ENCODE measurements at regions not wholly inside any gene's neighbourhood (a gene's known extent, or its start where the extent isn't known, plus 50 kb on each side); places are given as distances from the start of the nearest gene placed in this dataset.

GRCh38 chr3:43866529-43867353 lies 176.0 kb downstream of the ABHD5 start:
- DNase-seq (ENCODE audit: low read depth in 2 of 2), result no peak

DNA sequence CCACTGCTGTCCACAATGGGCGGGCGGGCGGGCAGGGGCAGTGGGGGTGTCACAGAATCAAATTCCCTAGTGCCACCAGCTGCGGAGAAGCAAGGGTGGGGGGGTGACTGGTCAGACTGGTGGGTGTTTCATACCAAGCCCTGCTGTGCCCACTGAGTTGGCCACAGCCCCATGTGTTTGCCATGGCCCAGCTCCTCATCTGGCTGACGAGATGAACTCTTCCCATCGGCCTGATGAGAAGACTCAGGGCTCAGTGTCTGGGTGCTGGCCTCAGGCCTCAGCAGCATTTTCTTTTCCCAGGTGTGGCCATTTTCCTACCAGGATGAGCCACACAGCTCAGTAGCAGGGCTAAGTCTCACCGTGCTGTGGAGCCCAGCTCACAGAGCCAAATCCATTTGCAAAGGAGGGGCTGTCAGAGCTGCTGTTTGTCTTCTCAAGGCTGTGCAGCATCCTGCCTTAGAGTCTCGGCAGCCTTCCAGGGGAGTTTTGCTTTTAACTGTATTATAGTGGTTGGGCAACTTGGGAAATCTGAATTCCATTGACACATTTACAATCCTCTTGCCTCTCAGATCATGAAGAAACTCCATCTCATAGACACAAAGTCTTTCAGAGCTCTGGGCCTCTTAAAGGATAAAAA lies 176.8 kb downstream of the ABHD5 start:
- DNase-seq (ENCODE audit: low read depth in 2 of 2), result no peak

DNA sequence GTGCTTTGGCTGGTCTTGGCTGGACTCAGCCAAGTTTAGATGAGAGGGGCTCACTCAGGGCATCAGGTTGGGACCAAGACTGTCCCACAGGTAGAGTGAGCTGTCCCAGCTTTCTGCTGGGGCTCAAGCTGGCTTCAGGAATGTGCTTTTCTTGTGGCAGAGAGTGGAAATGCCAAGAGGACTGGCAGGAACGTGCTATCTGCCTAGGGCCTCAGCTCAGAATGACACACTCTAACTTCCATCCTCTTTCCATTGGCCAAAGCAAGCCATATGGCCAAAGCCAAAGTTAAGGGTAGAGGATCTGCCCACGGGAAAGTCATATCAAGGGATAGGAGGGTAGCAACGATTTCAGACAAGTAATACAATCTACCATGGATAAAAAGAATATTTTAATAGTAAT lies 178.8 kb downstream of the ABHD5 start:
- no peak for DNase-seq (ENCODE audit: low read depth in 2 of 2)

- DNase-seq (ENCODE audit: low read depth in 2 of 2), result no peak
These were observed 179.4 kb downstream of the ABHD5 start for GRCh38 chr3:43870120-43870519.

DNA sequence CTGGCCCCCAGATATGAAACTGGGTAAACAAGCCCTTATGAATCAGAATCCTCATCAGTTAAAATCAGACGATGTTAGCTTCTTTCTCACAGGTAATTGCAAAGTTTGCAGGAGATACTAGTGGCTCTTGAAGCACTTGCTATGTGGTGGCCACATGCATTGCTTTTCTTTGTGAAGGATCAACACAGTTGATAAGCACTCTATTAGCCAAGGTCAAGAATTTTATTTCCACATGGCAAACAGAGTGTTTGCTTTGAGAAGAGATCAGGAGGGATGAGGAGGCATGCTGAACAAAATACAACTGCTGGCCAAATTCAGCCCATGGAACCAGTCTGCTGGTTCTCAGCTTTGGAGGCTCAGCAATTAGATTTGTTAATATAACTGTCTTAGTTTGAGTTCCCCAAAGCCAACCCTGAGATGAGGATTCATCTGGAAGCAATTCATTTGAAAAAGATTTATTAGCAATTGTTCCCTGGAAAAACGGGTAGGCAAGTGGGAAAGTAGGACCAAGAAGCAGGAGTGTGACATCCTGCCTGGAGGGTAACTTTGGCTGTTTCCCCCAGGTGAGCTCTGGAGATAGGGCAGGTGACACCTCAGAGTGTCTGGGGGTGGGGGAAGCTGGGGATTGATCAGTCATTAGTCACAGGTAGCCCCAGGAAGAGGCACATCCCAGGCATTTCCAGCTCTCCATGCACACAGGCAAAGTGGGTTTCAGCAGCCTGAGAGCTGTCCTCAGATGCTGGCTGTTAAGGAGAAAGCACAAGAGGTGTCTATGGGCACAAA lies 180.3 kb downstream of the ABHD5 start:
- no peak for DNase-seq (ENCODE audit: low read depth in 2 of 2)

- DNase-seq (ENCODE audit: low read depth in 2 of 2), result no peak
These were observed 181.0 kb downstream of the ABHD5 start for GRCh38 chr3:43871627-43872245.

GRCh38 chr3:43872301-43872700 lies 181.6 kb downstream of the ABHD5 start:
- DNase-seq (ENCODE audit: low read depth in 2 of 2), result no peak

DNA sequence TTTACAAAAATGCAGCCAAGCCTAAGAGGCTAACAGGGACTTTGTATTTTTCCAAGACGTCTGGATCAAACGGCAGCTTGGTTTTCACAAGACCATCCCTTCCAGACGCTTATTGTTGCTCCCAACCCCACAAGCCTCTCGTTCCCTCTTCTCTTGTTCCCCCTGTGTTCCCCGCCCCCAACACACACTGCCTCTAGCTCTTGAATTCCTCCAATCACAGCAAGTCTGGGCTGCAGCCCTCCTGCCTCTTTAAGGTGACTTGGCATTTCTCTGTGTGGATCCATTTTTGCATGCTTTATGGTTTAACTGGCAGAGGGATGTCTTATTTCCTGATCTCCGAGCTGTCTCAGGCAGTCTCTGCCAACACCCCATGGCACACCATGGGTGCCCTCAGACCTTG lies 182.2 kb downstream of the ABHD5 start:
- DNase-seq (ENCODE audit: low read depth in 2 of 2), result no peak

DNA sequence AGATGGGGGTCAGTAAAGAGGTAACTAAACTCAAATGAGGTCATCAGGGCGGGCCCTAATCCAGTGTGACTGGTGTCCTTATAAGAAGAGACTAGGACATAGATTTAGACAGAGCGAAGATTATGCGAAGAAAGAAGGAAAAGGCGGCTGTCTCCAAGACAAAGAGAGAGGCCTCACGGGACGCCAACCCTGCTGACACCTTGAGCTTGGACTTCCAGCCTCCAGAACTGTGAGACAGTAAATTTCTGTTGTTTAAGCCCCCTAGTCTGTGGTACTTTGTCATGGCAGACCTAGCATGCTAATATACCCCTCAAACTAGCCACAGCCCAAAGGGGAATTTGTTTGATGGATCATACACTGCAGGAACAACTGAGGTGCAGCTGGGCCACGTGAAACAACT lies 183.0 kb downstream of the ABHD5 start:
- no peak for DNase-seq (ENCODE audit: low read depth in 2 of 2)

DNA sequence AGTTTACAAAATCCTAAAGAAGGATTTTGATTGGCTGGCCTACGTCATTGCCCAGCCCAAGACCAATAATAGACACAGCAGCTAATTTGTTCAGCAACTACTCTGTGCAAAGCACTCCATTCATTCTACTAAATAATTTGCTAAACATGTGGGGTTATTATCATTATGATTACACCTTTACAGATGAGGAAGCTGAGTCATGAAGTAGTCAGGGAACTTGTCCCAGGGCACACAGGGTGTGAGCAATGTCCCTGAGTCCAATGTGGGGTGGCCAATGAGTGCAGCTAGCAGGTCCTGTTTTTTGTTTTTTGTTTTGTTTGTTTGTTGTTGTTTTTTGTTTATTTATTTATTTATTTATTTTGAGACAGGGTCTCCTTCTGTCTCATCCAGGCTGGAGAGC lies 183.6 kb downstream of the ABHD5 start:
- DNase-seq (ENCODE audit: low read depth in 2 of 2), result no peak

GRCh38 chr3:43874731-43875130 lies 184.0 kb downstream of the ABHD5 start:
- no peak for DNase-seq (ENCODE audit: low read depth in 2 of 2)

- no peak for DNase-seq (ENCODE audit: low read depth in 2 of 2)
These were observed 185.9 kb downstream of the ABHD5 start for GRCh38 chr3:43876648-43877047.

GRCh38 chr3:43879166-43879565 lies 188.4 kb downstream of the ABHD5 start:
- no peak for DNase-seq (ENCODE audit: low read depth in 2 of 2)

DNA sequence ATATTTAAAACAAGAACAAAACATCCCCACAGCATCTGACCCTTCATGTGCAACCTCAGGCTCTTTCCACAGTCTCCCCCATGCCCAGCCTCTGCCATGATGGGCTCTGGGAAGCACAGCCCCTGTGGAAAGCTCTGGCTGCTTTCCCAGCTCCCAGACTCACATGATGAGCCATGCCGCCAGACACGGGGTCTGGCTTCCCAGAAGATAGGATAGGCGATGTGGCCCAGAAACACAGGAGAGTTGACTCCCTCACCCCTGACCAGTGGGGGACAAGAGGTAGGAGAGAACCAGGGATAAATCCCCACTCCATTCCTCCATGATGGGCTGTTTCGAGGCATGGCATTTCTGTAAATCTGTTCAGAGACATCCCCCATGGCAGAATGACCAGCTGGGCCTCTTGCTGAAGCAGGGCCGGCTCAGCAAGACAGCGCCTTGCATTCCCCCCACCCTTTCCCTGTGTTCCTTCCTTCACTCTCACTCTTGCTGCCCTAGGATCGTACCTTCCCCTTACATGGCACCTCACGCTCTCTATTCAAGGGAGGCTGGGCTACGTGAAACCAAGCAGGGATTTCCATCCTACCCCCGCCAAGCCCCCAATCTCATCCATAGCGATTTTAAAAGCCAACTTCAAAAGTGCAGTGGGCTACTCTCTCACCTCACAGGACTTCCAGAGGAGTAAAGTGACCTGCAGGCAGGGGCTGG lies 192.4 kb downstream of the ABHD5 start:
- DNase-seq (ENCODE audit: low read depth in 2 of 2), result no peak

GRCh38 chr3:43883729-43884396 lies 193.1 kb downstream of the ABHD5 start:
- no peak for DNase-seq (ENCODE audit: low read depth in 2 of 2)

DNA sequence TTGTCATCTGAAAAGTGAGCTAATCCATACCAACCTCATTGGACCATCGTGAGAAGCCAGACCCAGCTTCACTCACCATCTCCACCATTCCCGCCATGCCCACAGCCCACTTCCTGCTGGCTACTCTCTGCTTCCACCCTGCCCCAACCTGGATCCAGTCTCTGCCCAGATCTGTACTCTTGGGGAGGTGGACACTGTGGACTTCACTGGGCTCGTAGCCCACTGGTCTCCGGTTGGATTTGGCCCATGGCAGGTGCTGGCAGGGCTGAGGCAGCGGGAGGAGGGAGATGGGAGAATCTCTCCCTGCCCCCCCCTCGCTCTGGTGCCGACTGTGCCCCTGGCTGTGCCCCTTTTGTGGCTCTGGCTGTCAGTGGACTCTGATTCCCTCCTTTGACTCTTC lies 193.8 kb downstream of the ABHD5 start:
- no peak for DNase-seq (ENCODE audit: low read depth in 2 of 2)

- DNase-seq (ENCODE audit: low read depth in 2 of 2), result no peak
These were observed 195.3 kb downstream of the ABHD5 start for GRCh38 chr3:43885908-43886618.

DNA sequence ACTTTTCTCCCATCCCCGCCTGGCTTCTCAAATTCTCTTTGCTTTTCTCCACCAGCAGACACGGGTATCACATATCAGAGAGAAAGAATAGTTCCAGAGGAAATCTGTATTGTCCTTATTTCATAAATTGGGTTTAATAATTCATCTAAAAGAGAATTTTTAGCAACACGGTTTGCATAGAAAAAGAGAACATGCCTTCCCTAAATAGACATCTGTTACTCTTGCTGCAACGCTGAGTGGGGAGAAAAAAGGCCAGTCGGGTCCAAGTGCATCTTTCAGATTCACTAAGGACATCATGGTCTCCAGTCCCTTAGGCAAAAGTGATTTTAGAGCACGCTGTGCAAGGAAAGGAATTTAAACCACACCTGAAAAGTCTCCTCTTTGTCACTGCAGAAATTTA lies 201.3 kb downstream of the ABHD5 start:
- no peak for DNase-seq (ENCODE audit: low read depth in 2 of 2)

- DNase-seq (ENCODE audit: low read depth in 2 of 2), result no peak
These were observed 201.8 kb downstream of the ABHD5 start for GRCh38 chr3:43892526-43892925.

GRCh38 chr3:43893727-43894126 lies 203.0 kb downstream of the ABHD5 start:
- DNase-seq (ENCODE audit: low read depth in 2 of 2), result no peak
